ENCODE measurements at regions not wholly inside any gene's neighbourhood (a gene's known extent, or its start where the extent isn't known, plus 50 kb on each side); places are given as distances from the start of the nearest gene placed in this dataset.

- no peaks in the 10 kb centered on the region for H3K36me3 ChIP-seq (ENCODE audit: control insufficient read depth, insufficient read depth, low read length)
- peaks cover 30% of the 10 kb centered on the region for H3K27me3 ChIP-seq (ENCODE audit: control insufficient read depth, insufficient read depth, low read length)
- no peaks in the 10 kb centered on the region for H4K20me1 ChIP-seq (ENCODE audit: control insufficient read depth, extremely low read depth, insufficient read depth, low read length)
- no peaks in the 10 kb centered on the region for H3K79me2 ChIP-seq (ENCODE audit: control insufficient read depth, insufficient read depth, low read length)
- no peak overlapping the region for H3K4me3 ChIP-seq (replicated peaks in 1 of 4; ENCODE audit: control extremely low read depth in 1 of 4, insufficient read depth in 1 of 4, low read depth in 3 of 4, low read length in 4 of 4)
- no peak overlapping the region for H2AFZ ChIP-seq (ENCODE audit: low read length)
- H3K27ac ChIP-seq (ENCODE audit: insufficient read depth, low read length): no peak overlapping the region
- H3K9ac ChIP-seq (ENCODE audit: insufficient read depth, low read length): no peak overlapping the region
- no peak overlapping the region for H3K4me2 ChIP-seq (ENCODE audit: extremely low read depth, insufficient read depth, low read length)
- TF ChIP-seq CTCF (conservative IDR thresholded peaks at IDR 0.05 in 1 of 2, IDR thresholded peaks at IDR 0.05 in 1 of 2; ENCODE audit: low read depth in 1 of 2, low read length in 2 of 2): no peak
- no peak for TF ChIP-seq EZH2 (IDR thresholded peaks at IDR 0.05; ENCODE audit: low read length, missing control alignments)
- no peak for DNase-seq (ENCODE audit: low read depth in 2 of 2)
- H3K4me1 ChIP-seq (ENCODE audit: control insufficient read depth, extremely low read depth, insufficient read depth, low read length): no peaks in the 10 kb centered on the region
- H3K9me3 ChIP-seq (ENCODE audit: control insufficient read depth, insufficient read depth, low read depth, low read length): no peaks in the 10 kb centered on the region
Measured at GRCh38 chr6:37561361-37561760, 61.7 kb upstream of the CCDC167 start.

GRCh38 chr6:37560737-37561103 lies 61.0 kb upstream of the CCDC167 start:
- H2AFZ ChIP-seq (ENCODE audit: low read length): no peak overlapping the region
- H3K79me2 ChIP-seq (ENCODE audit: control insufficient read depth, insufficient read depth, low read length): no peaks in the 10 kb centered on the region
- no peaks in the 10 kb centered on the region for H3K36me3 ChIP-seq (ENCODE audit: control insufficient read depth, insufficient read depth, low read length)
- no peak overlapping the region for H3K4me2 ChIP-seq (ENCODE audit: extremely low read depth, insufficient read depth, low read length)
- no peak for DNase-seq (ENCODE audit: low read depth in 2 of 2)
- H3K9ac ChIP-seq (ENCODE audit: insufficient read depth, low read length): no peak overlapping the region
- TF ChIP-seq CTCF (conservative IDR thresholded peaks at IDR 0.05 in 1 of 2, IDR thresholded peaks at IDR 0.05 in 1 of 2; ENCODE audit: low read depth in 1 of 2, low read length in 2 of 2) (no peak), EZH2 (IDR thresholded peaks at IDR 0.05; ENCODE audit: low read length, missing control alignments) (no peak)
- H3K27me3 ChIP-seq (ENCODE audit: control insufficient read depth, insufficient read depth, low read length): peaks cover 33% of the 10 kb centered on the region
- no peak overlapping the region for H3K27ac ChIP-seq (ENCODE audit: insufficient read depth, low read length)
- H4K20me1 ChIP-seq (ENCODE audit: control insufficient read depth, extremely low read depth, insufficient read depth, low read length): no peaks in the 10 kb centered on the region
- H3K4me1 ChIP-seq (ENCODE audit: control insufficient read depth, extremely low read depth, insufficient read depth, low read length): no peaks in the 10 kb centered on the region
- no peak overlapping the region for H3K4me3 ChIP-seq (replicated peaks in 1 of 4; ENCODE audit: control extremely low read depth in 1 of 4, insufficient read depth in 1 of 4, low read depth in 3 of 4, low read length in 4 of 4)
- H3K9me3 ChIP-seq (ENCODE audit: control insufficient read depth, insufficient read depth, low read depth, low read length): no peaks in the 10 kb centered on the region

- no peak overlapping the region for H3K4me2 ChIP-seq (ENCODE audit: extremely low read depth, insufficient read depth, low read length)
- H3K9ac ChIP-seq (ENCODE audit: insufficient read depth, low read length): no peak overlapping the region
- peaks cover 21% of the 10 kb centered on the region for H3K27me3 ChIP-seq (ENCODE audit: control insufficient read depth, insufficient read depth, low read length)
- DNase-seq (ENCODE audit: low read depth in 2 of 2): no peak
- no peaks in the 10 kb centered on the region for H3K79me2 ChIP-seq (ENCODE audit: control insufficient read depth, insufficient read depth, low read length)
- no peak overlapping the region for H3K27ac ChIP-seq (ENCODE audit: insufficient read depth, low read length)
- no peaks in the 10 kb centered on the region for H4K20me1 ChIP-seq (ENCODE audit: control insufficient read depth, extremely low read depth, insufficient read depth, low read length)
- peaks cover under 1% of the 10 kb centered on the region for H3K4me1 ChIP-seq (ENCODE audit: control insufficient read depth, extremely low read depth, insufficient read depth, low read length)
- TF ChIP-seq CTCF (conservative IDR thresholded peaks at IDR 0.05 in 1 of 2, IDR thresholded peaks at IDR 0.05 in 1 of 2; ENCODE audit: low read depth in 1 of 2, low read length in 2 of 2) (no peak), EZH2 (IDR thresholded peaks at IDR 0.05; ENCODE audit: low read length, missing control alignments) (no peak)
- H3K4me3 ChIP-seq (replicated peaks in 1 of 4; ENCODE audit: control extremely low read depth in 1 of 4, insufficient read depth in 1 of 4, low read depth in 3 of 4, low read length in 4 of 4): no peak overlapping the region
- no peaks in the 10 kb centered on the region for H3K9me3 ChIP-seq (ENCODE audit: control insufficient read depth, insufficient read depth, low read depth, low read length)
- no peaks in the 10 kb centered on the region for H3K36me3 ChIP-seq (ENCODE audit: control insufficient read depth, insufficient read depth, low read length)
- H2AFZ ChIP-seq (ENCODE audit: low read length): no peak overlapping the region
Measured at GRCh38 chr6:37559501-37559900, 59.8 kb upstream of the CCDC167 start.

Data from fibroblast of lung (primary cell).